Fibroblast of skin of left biceps (primary cell): ENCODE measurements at regions not wholly inside any gene's neighbourhood (a gene's known extent, or its start where the extent isn't known, plus 50 kb on each side); places are given as distances from the start of the nearest gene placed in this dataset.
"Not testable (repeated sequence)": the region's sequence is repeated elsewhere in the genome, so short reads cannot be mapped to it uniquely, and the experiment has no call there.

ENCODE experiments used
- DNase-seq, 2 experiments: peaks; one replicate each; pipeline ENCODE4 v3.0.0-alpha.2; 2013; ENCODE audit warnings: low read depth in 2 of 2

- DNase-seq = peak in 1 of 2 experiments; percentile 54
Observed at GRCh38 chrX:3184176-3184930, 143.1 kb downstream of the ARSF start.

- no peak for DNase-seq
Observed at GRCh38 chrX:3181846-3182245, 140.6 kb downstream of the ARSF start.

- DNase-seq = no peak
Observed at GRCh38 chrX:3178329-3178728, 137.1 kb downstream of the ARSF start.

- DNase-seq = no peak
Observed at GRCh38 chrX:3177851-3178250, 136.6 kb downstream of the ARSF start.

GRCh38 chrX:3176439-3176820, 135.2 kb downstream of the ARSF start:
- DNase-seq = peak; percentile 69 to 71

- no peak for DNase-seq
Observed at GRCh38 chrX:3175659-3176438, 134.6 kb downstream of the ARSF start.

GRCh38 chrX:3172156-3172555, 130.9 kb downstream of the ARSF start:
- not testable (repeated sequence) for DNase-seq

- DNase-seq = no peak
Observed at GRCh38 chrX:3169421-3169820, 128.2 kb downstream of the ARSF start.

GRCh38 chrX:3167771-3168170, 126.5 kb downstream of the ARSF start:
- DNase-seq = no peak

GRCh38 chrX:3166670-3167455, 125.6 kb downstream of the ARSF start:
- DNase-seq = no peak

- no peak for DNase-seq
Observed at GRCh38 chrX:3165808-3166207, 124.5 kb downstream of the ARSF start.
